Transverse colon (tissue), 4 donors: ENCODE measurements at regions not wholly inside any gene's neighbourhood (a gene's known extent, or its start where the extent isn't known, plus 50 kb on each side); places are given as distances from the start of the nearest gene placed in this dataset.
A peak's percentile ranks its signal among the peaks of the same experiment; 100 is the strongest.
"Not testable (repeated sequence)": the region's sequence is repeated elsewhere in the genome, so short reads cannot be mapped to it uniquely, and the experiment has no call there.

Experiments
- DNase-seq: peaks from one replicate; pipeline ENCODE4 v3.0.0-alpha.2; 2019
- H3K27ac ChIP-seq, 4 donors: fragments of 200-600 bp; sonication (generic); 2 replicates each; pipeline ENCODE4 v1.5.1; 2016 to 2018; ENCODE audit warnings: inconsistent platforms in 4 of 4
- H3K27me3 ChIP-seq: fragments of 200-600 bp; sonication (generic); 2 replicates; pipeline ENCODE4 v1.5.1; 2017; ENCODE audit warnings: inconsistent platforms
- H3K36me3 ChIP-seq, 4 donors: fragments of 200-600 bp; sonication (generic); 2 replicates each; pipeline ENCODE4 v1.5.1; 2017 to 2019; ENCODE audit warnings: inconsistent platforms in 4 of 4
- H3K4me1 ChIP-seq, 4 donors: fragments of 200-600 bp; sonication (generic); 2 replicates each; pipeline ENCODE4 v1.5.1; 2017 to 2020; ENCODE audit warnings: inconsistent platforms in 4 of 4
- H3K4me3 ChIP-seq, 4 donors: fragments of 200-600 bp; sonication (generic); 1 replicate in 1 of 4; 2 replicates in 3 of 4; pipeline versions ENCODE4 v1.5.1 to v1.6.1; 2017 to 2019; ENCODE audit warnings: inconsistent platforms in 4 of 4
- H3K9me3 ChIP-seq, 2 donors: fragments of 200-600 bp; sonication (generic); 2 replicates each; pipeline ENCODE4 v1.5.1; 2017 to 2019; ENCODE audit warnings: inconsistent platforms in 2 of 2
- EP300 ChIP-seq: sonication (generic); formaldehyde crosslinking; IDR thresholded peaks from one replicate; pipeline ENCODE4 v1.6.1; 2017; ENCODE audit warnings: antibody characterized with exemption, low read depth
- POLR2A ChIP-seq: fragments of 450-650 bp; IDR thresholded peaks from one replicate; pipeline ENCODE4 v1.6.1; 2016; ENCODE audit warnings: antibody characterized with exemption, mild to moderate bottlenecking, moderate library complexity
- POLR2AphosphoS5 ChIP-seq, 3 donors: sonication (generic); formaldehyde crosslinking; IDR thresholded peaks; one replicate each; pipeline ENCODE4 v1.6.1; 2016; ENCODE audit warnings: antibody characterized with exemption in 3 of 3
- WGBS, 2 donors: methylation state at CpG; one replicate each; pipeline ENCODE4 v1.1.5; 2018; ENCODE audit warnings: low coverage in 1 of 2; 5-methylcytosine and 5-hydroxymethylcytosine counted together
- in situ Hi-C, 4 donors: fragments of 200-750 bp; cut with MboI; loops; one replicate each; pipeline versions ENCODE4 v1.15.0 to v1.15.1; 2017; ENCODE audit warnings: low sequenced_read_pairs in 3 of 4, low pct_ligation_motif_present in 1 of 4, low pct_unique_long_range_greater_than_20kb in 1 of 4
- intact Hi-C: fragments of 100-400 bp; cut with DNase I; formaldehyde crosslinking; loops from one replicate; pipeline ENCODE4 v1.15.1; 2023; ENCODE audit warnings: low total_unique reads
- TF ChIP-seq, protein P1 (sequence below), 5 experiments: fragments of 200-600 bp in 3 of 5; fragments of 450-650 bp in 2 of 5; sonication (generic) in 3 of 5; IDR thresholded peaks; 1 replicate in 2 of 5; 2 replicates in 3 of 5; pipeline ENCODE4 v1.5.1; 2016 to 2017; ENCODE audit warnings: antibody characterized with exemption in 5 of 5, inconsistent platforms in 3 of 5, mild to moderate bottlenecking in 2 of 5, moderate library complexity in 1 of 5

DNA sequence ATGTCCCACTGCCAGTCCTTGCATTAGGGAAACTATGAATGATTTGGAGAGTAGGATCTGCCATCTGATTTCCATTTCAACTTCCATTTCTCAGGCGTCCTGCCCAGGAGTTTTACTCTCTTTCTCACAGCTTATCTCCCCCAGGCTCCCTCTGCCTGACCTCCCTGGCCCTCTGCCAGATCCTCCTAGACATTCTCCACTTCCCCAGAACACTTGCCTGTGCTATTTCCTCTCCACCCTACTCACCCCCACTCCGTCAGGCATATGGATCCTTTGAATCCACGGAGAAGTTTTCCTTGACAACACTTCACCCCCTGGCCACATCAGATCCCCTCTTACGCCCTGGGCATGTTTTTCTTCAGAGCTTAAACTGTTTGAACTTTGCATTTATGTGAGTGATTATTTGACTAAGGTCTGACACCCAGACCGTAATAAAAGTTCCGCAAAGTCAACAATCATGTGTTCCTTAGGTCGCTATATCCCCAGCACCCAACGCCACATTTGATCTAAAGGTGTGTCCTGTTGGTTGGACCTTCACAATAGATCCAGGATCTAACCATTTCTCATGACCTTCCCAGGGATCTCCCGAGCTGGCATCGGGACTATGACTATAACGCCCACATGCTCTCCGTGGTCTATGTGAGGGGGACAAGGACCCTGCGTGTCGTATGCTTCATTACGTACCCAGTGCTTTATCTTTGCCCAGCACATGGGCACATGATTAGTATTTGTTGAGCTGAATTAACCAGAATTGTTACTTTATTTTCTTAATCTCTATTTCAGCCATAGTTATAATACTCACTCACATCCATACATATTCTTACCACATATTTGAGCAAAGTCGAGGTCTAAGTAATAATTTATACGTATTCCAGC, 255.8 kb upstream of the FOXN3 start:
- Histone ChIP-seq H3K4me3 (peak overlapping the region in 1 of 4 donors; percentile 14), H3K27me3 (no peaks in the 10 kb centered on the region), H3K36me3 (no peaks in the 10 kb centered on the region), H3K9me3 (no peaks in the 10 kb centered on the region), H3K4me1 (peaks cover 0 to 13% (median 4%) of the 10 kb centered on the region in 4 donors), H3K27ac (peak overlapping the region; percentile 56 to 80 (median 73))
- TF ChIP-seq POLR2A (no peak), POLR2AphosphoS5 (IDR thresholded peaks at IDR 0.05) (peak in 2 of 3 donors; percentile 24 to 72)
- DNase-seq, result peak; percentile 70
- in situ Hi-C loops, result no loop called here
- intact Hi-C loops, result no loop called here
- WGBS, 2 donors, result 34 to 47% methylated on average over 11 to 17 of the region's 17 CpGs

DNA sequence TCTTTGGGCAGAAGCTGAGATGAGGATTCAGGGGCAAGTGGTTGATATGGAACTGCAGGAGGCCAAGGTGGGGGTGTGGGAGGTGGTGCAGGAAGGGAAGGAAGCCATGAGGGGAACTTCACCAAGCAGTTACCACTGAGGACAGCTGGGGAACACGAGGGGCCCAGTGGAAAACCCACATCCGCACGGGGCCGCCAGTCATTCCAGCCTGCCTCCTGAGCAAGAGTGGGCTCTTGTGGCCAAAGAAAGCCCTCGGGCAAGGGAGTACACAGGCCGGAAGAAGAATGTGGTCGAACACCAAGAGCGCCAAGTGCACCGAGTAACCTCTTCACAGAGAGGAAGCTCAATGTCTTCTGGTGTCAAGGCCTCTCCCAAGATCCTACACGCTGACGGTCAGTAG, 252.2 kb upstream of the FOXN3 start:
- Histone ChIP-seq H3K4me3 (no peak overlapping the region), H3K36me3 (no peaks in the 10 kb centered on the region), H3K4me1 (peaks cover 0 to 12% (median 4%) of the 10 kb centered on the region in 4 donors), H3K27ac (no peak overlapping the region), H3K9me3 (no peaks in the 10 kb centered on the region), H3K27me3 (no peaks in the 10 kb centered on the region)
- in situ Hi-C loops, result no loop called here
- WGBS, 2 donors, result 74 to 100% methylated on average over 1 to 11 of the region's 11 CpGs
- DNase-seq, result peak; percentile 34
- TF ChIP-seq, protein P1, sequence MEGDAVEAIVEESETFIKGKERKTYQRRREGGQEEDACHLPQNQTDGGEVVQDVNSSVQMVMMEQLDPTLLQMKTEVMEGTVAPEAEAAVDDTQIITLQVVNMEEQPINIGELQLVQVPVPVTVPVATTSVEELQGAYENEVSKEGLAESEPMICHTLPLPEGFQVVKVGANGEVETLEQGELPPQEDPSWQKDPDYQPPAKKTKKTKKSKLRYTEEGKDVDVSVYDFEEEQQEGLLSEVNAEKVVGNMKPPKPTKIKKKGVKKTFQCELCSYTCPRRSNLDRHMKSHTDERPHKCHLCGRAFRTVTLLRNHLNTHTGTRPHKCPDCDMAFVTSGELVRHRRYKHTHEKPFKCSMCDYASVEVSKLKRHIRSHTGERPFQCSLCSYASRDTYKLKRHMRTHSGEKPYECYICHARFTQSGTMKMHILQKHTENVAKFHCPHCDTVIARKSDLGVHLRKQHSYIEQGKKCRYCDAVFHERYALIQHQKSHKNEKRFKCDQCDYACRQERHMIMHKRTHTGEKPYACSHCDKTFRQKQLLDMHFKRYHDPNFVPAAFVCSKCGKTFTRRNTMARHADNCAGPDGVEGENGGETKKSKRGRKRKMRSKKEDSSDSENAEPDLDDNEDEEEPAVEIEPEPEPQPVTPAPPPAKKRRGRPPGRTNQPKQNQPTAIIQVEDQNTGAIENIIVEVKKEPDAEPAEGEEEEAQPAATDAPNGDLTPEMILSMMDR (IDR thresholded peaks at IDR 0.05), result no peak
- TF ChIP-seq EP300, result no peak
- no peak for TF ChIP-seq POLR2AphosphoS5 (IDR thresholded peaks at IDR 0.05)
- TF ChIP-seq POLR2A, result no peak
- intact Hi-C loops, result loop anchor here (5.0 kb wide), 1 partner anchor 393 kb away; the partner anchor contains the start of gene KCNK13

DNA sequence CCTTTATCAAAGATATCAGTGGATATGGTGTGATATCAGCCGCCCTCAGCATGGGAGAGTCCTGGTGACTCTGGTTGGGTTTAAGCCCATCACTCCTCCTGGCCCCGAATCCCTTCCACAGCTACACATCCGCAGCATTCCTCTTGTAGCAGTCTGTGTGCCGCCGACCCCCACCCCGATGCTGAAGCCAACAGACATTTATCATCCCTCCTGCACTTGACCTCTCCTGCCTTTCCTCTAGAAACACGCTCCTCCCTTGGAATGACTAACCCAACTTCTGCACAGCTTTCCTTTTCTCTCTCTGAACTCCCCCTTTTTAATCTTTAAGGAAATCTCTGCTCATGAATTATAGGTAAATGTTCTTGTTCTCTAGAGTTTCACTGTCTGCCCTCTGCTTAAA, 250.9 kb upstream of the FOXN3 start:
- intact Hi-C loops, result loop anchor here (5.0 kb wide), 1 partner anchor 394 kb away; the partner anchor contains the start of gene KCNK13
- no peaks in the 10 kb centered on the region for H3K27me3 ChIP-seq
- no peak for TF ChIP-seq POLR2AphosphoS5 (IDR thresholded peaks at IDR 0.05)
- no peak for TF ChIP-seq POLR2A
- TF ChIP-seq, protein P1 (IDR thresholded peaks at IDR 0.05), result no peak
- no peak for TF ChIP-seq EP300
- no peak for DNase-seq
- in situ Hi-C loops, result no loop called here
- 63 to 70% methylated on average over 2 to 7 of the region's 7 CpGs for WGBS, 2 donors
- H3K36me3 ChIP-seq, result no peaks in the 10 kb centered on the region
- H3K9me3 ChIP-seq, result no peaks in the 10 kb centered on the region
- H3K27ac ChIP-seq, result no peak overlapping the region
- H3K4me1 ChIP-seq, result peaks cover 0 to 7% (median 4%) of the 10 kb centered on the region in 4 donors
- H3K4me3 ChIP-seq, result no peak overlapping the region

DNA sequence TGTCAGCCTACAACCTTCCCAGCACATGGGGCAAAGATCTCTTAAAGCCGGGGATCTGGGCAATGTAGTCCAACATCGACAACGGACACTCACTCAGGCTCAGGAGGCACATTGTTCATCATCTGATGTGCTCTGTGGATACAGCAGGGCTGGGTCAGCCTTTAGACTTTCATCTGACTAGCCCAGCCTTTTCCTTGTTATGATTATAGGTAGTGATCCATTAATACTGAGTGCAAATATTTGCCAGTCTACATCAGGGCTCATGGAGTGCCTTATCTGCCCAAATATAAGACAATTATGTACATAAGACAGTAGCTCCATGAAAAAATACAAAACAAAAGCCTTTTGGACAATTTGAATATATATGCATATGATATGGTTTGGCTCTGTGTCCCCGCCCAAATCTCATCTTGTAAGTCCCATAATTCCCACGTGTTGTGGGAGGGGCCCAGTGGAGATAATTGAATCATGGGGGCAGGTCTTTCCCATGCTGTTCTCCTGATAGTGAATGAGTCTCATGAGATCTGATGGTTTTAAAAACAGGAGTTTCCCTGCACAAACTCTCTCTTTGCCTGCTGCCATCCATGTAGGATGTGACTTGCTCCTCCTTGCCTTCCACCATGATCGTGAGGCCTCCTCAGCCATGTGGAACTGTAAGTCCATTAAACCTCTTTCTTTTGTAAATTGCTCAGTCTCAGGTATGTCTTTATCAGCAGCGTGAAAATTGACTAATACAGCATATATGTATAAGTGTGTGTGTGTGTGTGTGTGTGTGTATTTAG, 248.5 kb upstream of the FOXN3 start:
- DNase-seq, H3K36me3 ChIP-seq, in situ Hi-C loops, H3K4me1 ChIP-seq, H3K27me3 ChIP-seq, H3K27ac ChIP-seq, H3K4me3 ChIP-seq, H3K9me3 ChIP-seq: not testable (repeated sequence)
- 82% methylated on average over 7 of the region's 7 CpGs; no CpG with 5 or more reads in 1 of the 2 donors for WGBS, 2 donors
- intact Hi-C loops, result loop anchor here (5.0 kb wide), 1 partner anchor 397 kb away; the partner anchor contains the start of gene KCNK13

DNA sequence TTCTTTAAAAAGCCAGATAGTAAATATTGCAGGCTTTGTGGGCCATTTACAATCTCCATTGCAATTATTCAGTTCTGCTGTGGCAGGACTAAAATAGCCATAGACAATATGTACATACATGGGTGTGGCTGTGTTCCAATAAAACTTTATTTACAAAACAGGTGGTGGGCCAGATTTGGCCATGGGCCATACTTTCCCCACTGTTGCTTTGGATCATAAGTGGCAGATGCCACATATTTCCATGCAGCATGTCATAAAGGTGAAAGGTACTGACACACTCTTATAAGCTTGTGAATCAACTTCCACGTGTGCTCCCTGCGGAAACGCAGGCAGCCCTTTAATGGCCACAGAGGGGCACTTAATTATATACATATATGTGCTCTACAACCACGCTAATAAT, 244.4 kb upstream of the FOXN3 start:
- intact Hi-C loops, result no loop called here
- Histone ChIP-seq H3K27me3 (no peaks in the 10 kb centered on the region), H3K36me3 (no peaks in the 10 kb centered on the region), H3K27ac (no peak overlapping the region), H3K4me1 (peaks cover 0 to 13% (median 4%) of the 10 kb centered on the region in 4 donors), H3K9me3 (no peaks in the 10 kb centered on the region), H3K4me3 (no peak overlapping the region)
- WGBS, 2 donors, result 57 to 73% methylated on average over 4 of the region's 4 CpGs
- peak; percentile 51 for DNase-seq
- in situ Hi-C loops, result no loop called here
- TF ChIP-seq, protein P1 (IDR thresholded peaks at IDR 0.05), result no peak
- TF ChIP-seq POLR2A (no peak), POLR2AphosphoS5 (IDR thresholded peaks at IDR 0.05) (peak in 2 of 3 donors; percentile 34 to 38), EP300 (peak; percentile 13)

DNA sequence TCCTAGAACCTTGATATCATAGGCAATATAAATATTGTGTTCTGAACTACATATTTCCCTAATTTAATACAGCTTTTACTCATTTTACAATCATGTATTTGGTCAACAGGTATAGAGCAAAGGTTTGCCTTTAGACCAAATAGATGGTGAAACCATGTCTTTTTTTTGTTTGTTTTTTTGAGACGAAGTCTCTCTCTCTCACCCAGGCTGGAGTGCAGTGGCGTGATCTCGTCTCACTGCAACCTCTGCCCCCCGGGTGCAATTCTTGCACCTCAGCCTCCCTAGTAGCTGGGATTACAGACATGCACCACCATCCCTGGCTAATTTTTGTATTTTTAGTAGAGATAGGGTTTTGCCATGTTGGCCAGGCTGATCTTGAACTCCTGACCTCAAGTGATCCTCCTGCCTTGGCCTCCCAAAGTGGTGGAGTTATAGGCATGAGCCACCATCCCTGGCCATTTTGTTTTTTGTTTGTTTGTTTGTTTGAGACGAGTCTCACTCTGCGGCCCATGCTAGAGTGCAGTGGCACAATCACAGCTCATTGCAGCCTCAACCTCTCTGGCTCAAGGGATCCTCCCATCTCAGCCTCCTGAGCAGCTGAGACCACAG, 243.7 kb upstream of the FOXN3 start:
- H3K27ac ChIP-seq, result peak overlapping the region in 1 of 4 donors; percentile 16
- H3K36me3 ChIP-seq, H3K4me3 ChIP-seq, intact Hi-C loops, H3K9me3 ChIP-seq, H3K27me3 ChIP-seq, DNase-seq, in situ Hi-C loops: not testable (repeated sequence)
- WGBS, 2 donors, result 94% methylated on average over 4 to 6 of the region's 6 CpGs
- H3K4me1 ChIP-seq, result peaks cover 0 to 13% (median 4%) of the 10 kb centered on the region in 4 donors
